GM23338 (cell line): ENCODE measurements at regions not wholly inside any gene's neighbourhood (a gene's known extent, or its start where the extent isn't known, plus 50 kb on each side); places are given as distances from the start of the nearest gene placed in this dataset.

Source experiments
- ATAC-seq: fragments of 200-7000 bp; cut with Tn5 transposase; 3 replicates; pipeline ENCODE4 v1.9.1; 2020
- DNase-seq: peaks from one replicate; pipeline ENCODE4 v3.0.0-alpha.2; 2015; ENCODE audit warnings: low spot score
- H2AFZ ChIP-seq: fragments of 200-600 bp; sonication (generic); 2 replicates; pipeline ENCODE4 v1.8.0; 2016; ENCODE audit warnings: antibody characterized with exemption, mild to moderate bottlenecking, moderate library complexity
- H3F3A ChIP-seq: fragments of 200-600 bp; sonication (generic); replicated peaks from 2 replicates; pipeline ENCODE4 v1.8.0; 2017; ENCODE audit warnings: antibody characterized with exemption, mixed run types, low read depth
- H3K27ac ChIP-seq: fragments of 200-600 bp; sonication (generic); 2 replicates; pipeline ENCODE4 v1.6.1; 2016; ENCODE audit warnings: low read depth
- H3K27me3 ChIP-seq: fragments of 200-600 bp; sonication (generic); 2 replicates; pipeline ENCODE4 v1.8.0; 2016; ENCODE audit warnings: mild to moderate bottlenecking, mixed run types, moderate library complexity; ENCODE audit not compliant: insufficient read depth
- H3K36me3 ChIP-seq: fragments of 200-600 bp; sonication (generic); 2 replicates; pipeline ENCODE4 v1.8.0; 2016; ENCODE audit warnings: mild to moderate bottlenecking; ENCODE audit not compliant: insufficient read depth
- H3K4me1 ChIP-seq: fragments of 200-600 bp; sonication (generic); 2 replicates; pipeline ENCODE4 v1.8.0; 2016; ENCODE audit warnings: mild to moderate bottlenecking, moderate library complexity; ENCODE audit not compliant: insufficient read depth
- H3K4me2 ChIP-seq: fragments of 200-600 bp; sonication (generic); 2 replicates; pipeline ENCODE4 v1.7.1; 2017; ENCODE audit warnings: mixed run types
- H3K4me3 ChIP-seq: fragments of 200-600 bp; sonication (generic); 2 replicates; pipeline ENCODE4 v1.6.1; 2016; ENCODE audit warnings: mixed run types
- H3K79me2 ChIP-seq: fragments of 200-600 bp; sonication (generic); replicated peaks from 2 replicates; pipeline ENCODE4 v1.8.0; 2017; ENCODE audit warnings: mild to moderate bottlenecking; ENCODE audit not compliant: insufficient read depth
- H3K9me2 ChIP-seq: fragments of 200-600 bp; sonication (generic); 2 replicates; pipeline ENCODE4 v1.8.0; 2017; ENCODE audit not compliant: insufficient read depth
- H4K20me1 ChIP-seq: fragments of 200-600 bp; sonication (generic); replicated peaks from 2 replicates; pipeline ENCODE4 v1.8.0; 2017; ENCODE audit warnings: mild to moderate bottlenecking; ENCODE audit not compliant: insufficient read depth
- H3K27ac Mint-ChIP-seq: 2 replicates; pipeline ENCODE4 v1.8.0; 2020; ENCODE audit warnings: inconsistent platforms, mild to moderate bottlenecking, moderate library complexity, mixed read lengths
- H3K27me3 Mint-ChIP-seq: 3 replicates; pipeline ENCODE4 v1.8.0; 2022; ENCODE audit warnings: low read depth, mild to moderate bottlenecking, moderate library complexity, mixed read lengths, inconsistent platforms; ENCODE audit not compliant: insufficient read depth, poor library complexity
- H3K36me3 Mint-ChIP-seq: 3 replicates; pipeline ENCODE4 v1.8.0; 2021; ENCODE audit warnings: low read depth, mild to moderate bottlenecking, inconsistent platforms, moderate library complexity, mixed read lengths
- H3K4me1 Mint-ChIP-seq: 3 replicates; pipeline ENCODE4 v1.8.0; 2020; ENCODE audit warnings: mild to moderate bottlenecking, inconsistent platforms, mixed read lengths
- H3K4me3 Mint-ChIP-seq: 3 replicates; pipeline ENCODE4 v1.8.0; 2021; ENCODE audit warnings: moderate library complexity, mild to moderate bottlenecking, inconsistent platforms, mixed read lengths
- H3K9me3 Mint-ChIP-seq: 3 replicates; pipeline ENCODE4 v1.8.0; 2020; ENCODE audit warnings: moderate library complexity, mild to moderate bottlenecking, inconsistent platforms, mixed read lengths
- CTCF ChIP-seq, 2 experiments: fragments of 200-600 bp in 1 of 2; sonication (generic) in 1 of 2; conservative IDR thresholded peaks; 2 replicates each; pipeline versions ENCODE4 v1.5.1 to v1.6.1; 2016 to 2017; ENCODE audit warnings: antibody characterized with exemption in 2 of 2, low read depth in 2 of 2, mild to moderate bottlenecking in 2 of 2, moderate library complexity in 1 of 2
- EZH2 ChIP-seq: fragments of 200-600 bp; sonication (generic); IDR thresholded peaks from one replicate; pipeline ENCODE4 v1.8.0; 2017; ENCODE audit warnings: antibody characterized with exemption, mild to moderate bottlenecking, low read depth; ENCODE audit not compliant: unreplicated experiment
- JUNB ChIP-seq: IDR thresholded peaks from one replicate; pipeline ENCODE4 v1.6.1; 2016; ENCODE audit warnings: antibody characterized with exemption; ENCODE audit not compliant: unreplicated experiment
- NANOG ChIP-seq: IDR thresholded peaks from 2 replicates; pipeline ENCODE4 v1.6.1; 2016; ENCODE audit warnings: antibody characterized with exemption, borderline replicate concordance
- POLR2AphosphoS5 ChIP-seq: IDR thresholded peaks from 2 replicates; pipeline ENCODE4 v1.6.1; 2016; ENCODE audit warnings: antibody characterized with exemption, low read depth
- STAT1 ChIP-seq: IDR thresholded peaks from one replicate; pipeline ENCODE4 v1.6.1; 2016; ENCODE audit warnings: antibody characterized with exemption; ENCODE audit not compliant: unreplicated experiment
- ZNF331 ChIP-seq: fragments of 250-450 bp; sonication (Bioruptor Pico); IDR thresholded peaks from 2 replicates; pipeline ENCODE4 v1.5.0; 2020; ENCODE audit warnings: low read depth, mild to moderate bottlenecking, moderate library complexity
- TF ChIP-seq, protein P1 (sequence below): IDR thresholded peaks from one replicate; pipeline ENCODE4 v1.6.1; 2018; ENCODE audit warnings: antibody characterized with exemption; ENCODE audit not compliant: unreplicated experiment
- TF ChIP-seq, protein P2 (sequence below): IDR thresholded peaks from 2 replicates; pipeline ENCODE4 v1.6.1; 2016; ENCODE audit warnings: antibody characterized with exemption

- H3K36me3 Mint-ChIP-seq: no peaks in the 10 kb centered on the region; the same call in 2 of the 3 replicates
- no peak overlapping the region for H3K4me2 ChIP-seq
- 0 out of 2 replicates have a peak, but pooled peaks cover 3% of the 10 kb centered on the region for H3K36me3 ChIP-seq
- H3K4me3 Mint-ChIP-seq: no peak overlapping the region
- no peak overlapping the region for H2AFZ ChIP-seq
- H3K27me3 Mint-ChIP-seq: no peaks in the 10 kb centered on the region
- no peak overlapping the region for H3K27ac ChIP-seq
- no peak for ATAC-seq
- no peak overlapping the region for H3K27ac Mint-ChIP-seq
- no peaks in the 10 kb centered on the region for H4K20me1 ChIP-seq
- H3K9me2 ChIP-seq: peaks cover 18% of the 10 kb centered on the region; the same call in 1 of the 2 replicates
- no peaks in the 10 kb centered on the region for H3K79me2 ChIP-seq
- H3K4me1 Mint-ChIP-seq: peaks cover 30% of the 10 kb centered on the region
- H3K4me3 ChIP-seq: no peak overlapping the region
- TF ChIP-seq, protein P1, sequence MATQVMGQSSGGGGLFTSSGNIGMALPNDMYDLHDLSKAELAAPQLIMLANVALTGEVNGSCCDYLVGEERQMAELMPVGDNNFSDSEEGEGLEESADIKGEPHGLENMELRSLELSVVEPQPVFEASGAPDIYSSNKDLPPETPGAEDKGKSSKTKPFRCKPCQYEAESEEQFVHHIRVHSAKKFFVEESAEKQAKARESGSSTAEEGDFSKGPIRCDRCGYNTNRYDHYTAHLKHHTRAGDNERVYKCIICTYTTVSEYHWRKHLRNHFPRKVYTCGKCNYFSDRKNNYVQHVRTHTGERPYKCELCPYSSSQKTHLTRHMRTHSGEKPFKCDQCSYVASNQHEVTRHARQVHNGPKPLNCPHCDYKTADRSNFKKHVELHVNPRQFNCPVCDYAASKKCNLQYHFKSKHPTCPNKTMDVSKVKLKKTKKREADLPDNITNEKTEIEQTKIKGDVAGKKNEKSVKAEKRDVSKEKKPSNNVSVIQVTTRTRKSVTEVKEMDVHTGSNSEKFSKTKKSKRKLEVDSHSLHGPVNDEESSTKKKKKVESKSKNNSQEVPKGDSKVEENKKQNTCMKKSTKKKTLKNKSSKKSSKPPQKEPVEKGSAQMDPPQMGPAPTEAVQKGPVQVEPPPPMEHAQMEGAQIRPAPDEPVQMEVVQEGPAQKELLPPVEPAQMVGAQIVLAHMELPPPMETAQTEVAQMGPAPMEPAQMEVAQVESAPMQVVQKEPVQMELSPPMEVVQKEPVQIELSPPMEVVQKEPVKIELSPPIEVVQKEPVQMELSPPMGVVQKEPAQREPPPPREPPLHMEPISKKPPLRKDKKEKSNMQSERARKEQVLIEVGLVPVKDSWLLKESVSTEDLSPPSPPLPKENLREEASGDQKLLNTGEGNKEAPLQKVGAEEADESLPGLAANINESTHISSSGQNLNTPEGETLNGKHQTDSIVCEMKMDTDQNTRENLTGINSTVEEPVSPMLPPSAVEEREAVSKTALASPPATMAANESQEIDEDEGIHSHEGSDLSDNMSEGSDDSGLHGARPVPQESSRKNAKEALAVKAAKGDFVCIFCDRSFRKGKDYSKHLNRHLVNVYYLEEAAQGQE: no peak
- TF ChIP-seq POLR2AphosphoS5: no peak
- TF ChIP-seq ZNF331 (CRISPR knock-in tag): no peak
- no peak for TF ChIP-seq CTCF (conservative IDR thresholded peaks at IDR 0.05; ENCODE audit: low read depth in 2 of 2)
- no peak for TF ChIP-seq NANOG
- no peak for TF ChIP-seq JUNB
- H3K9me3 Mint-ChIP-seq: no peaks in the 10 kb centered on the region
- H3F3A ChIP-seq: no peaks in the 10 kb centered on the region
- no peaks in the 10 kb centered on the region for H3K27me3 ChIP-seq
- H3K4me1 ChIP-seq: peaks cover 18% of the 10 kb centered on the region
- no peak for DNase-seq
Measured at GRCh38 chr13:67758975-67759374, 528.8 kb upstream of the PCDH9 start.

GRCh38 chr13:67754012-67754411 is 523.9 kb upstream of the PCDH9 start:
- H3K4me2 ChIP-seq: no peak overlapping the region
- H3K36me3 ChIP-seq: no peaks in the 10 kb centered on the region
- Mint-ChIP-seq H3K4me3 (no peak overlapping the region), H3K36me3 (no peaks in the 10 kb centered on the region; the same call in 2 of the 3 replicates), H3K9me3 (no peaks in the 10 kb centered on the region), H3K27me3 (peaks cover 3% of the 10 kb centered on the region), H3K27ac (no peak overlapping the region), H3K4me1 (peaks cover 14% of the 10 kb centered on the region)
- ATAC-seq (no peak), DNase-seq (no peak)
- no peak overlapping the region for H3K27ac ChIP-seq
- no peak overlapping the region for H3K4me3 ChIP-seq
- H3K79me2 ChIP-seq: no peaks in the 10 kb centered on the region
- no peaks in the 10 kb centered on the region for H3F3A ChIP-seq
- H2AFZ ChIP-seq: no peak overlapping the region
- no peaks in the 10 kb centered on the region for H4K20me1 ChIP-seq
- H3K27me3 ChIP-seq: no peaks in the 10 kb centered on the region
- peaks cover 10% of the 10 kb centered on the region; the same call in 1 of the 2 replicates for H3K9me2 ChIP-seq
- peaks cover 5% of the 10 kb centered on the region for H3K4me1 ChIP-seq
- TF ChIP-seq POLR2AphosphoS5: no peak
- TF ChIP-seq STAT1: no peak
- TF ChIP-seq, protein P2, sequence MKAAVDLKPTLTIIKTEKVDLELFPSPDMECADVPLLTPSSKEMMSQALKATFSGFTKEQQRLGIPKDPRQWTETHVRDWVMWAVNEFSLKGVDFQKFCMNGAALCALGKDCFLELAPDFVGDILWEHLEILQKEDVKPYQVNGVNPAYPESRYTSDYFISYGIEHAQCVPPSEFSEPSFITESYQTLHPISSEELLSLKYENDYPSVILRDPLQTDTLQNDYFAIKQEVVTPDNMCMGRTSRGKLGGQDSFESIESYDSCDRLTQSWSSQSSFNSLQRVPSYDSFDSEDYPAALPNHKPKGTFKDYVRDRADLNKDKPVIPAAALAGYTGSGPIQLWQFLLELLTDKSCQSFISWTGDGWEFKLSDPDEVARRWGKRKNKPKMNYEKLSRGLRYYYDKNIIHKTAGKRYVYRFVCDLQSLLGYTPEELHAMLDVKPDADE: no peak
- TF ChIP-seq JUNB: no peak
- no peak for TF ChIP-seq EZH2
- no peak for TF ChIP-seq ZNF331 (CRISPR knock-in tag)
- no peak for TF ChIP-seq NANOG
